GM18867 (cell line): ENCODE measurements at regions not wholly inside any gene's neighbourhood (a gene's known extent, or its start where the extent isn't known, plus 50 kb on each side); places are given as distances from the start of the nearest gene placed in this dataset.

ENCODE experiments used
- ATAC-seq: cut with Tn5 transposase; IDR thresholded peaks from one replicate; pipeline ENCODE4 v1.9.1; 2021; ENCODE audit warnings: mild to moderate bottlenecking, moderate library complexity; ENCODE audit not compliant: unreplicated experiment

GRCh38 chr12:107490010-107490409 lies 195.6 kb upstream of the PWP1 start:
- no peak for ATAC-seq

- ATAC-seq = no peak
Observed at GRCh38 chr12:107491856-107492255, 193.7 kb upstream of the PWP1 start.

- ATAC-seq = no peak
Observed at GRCh38 chr12:107492393-107493134, 193.0 kb upstream of the PWP1 start.

GRCh38 chr12:107493135-107493494 lies 192.5 kb upstream of the PWP1 start:
- ATAC-seq = no peak

- no peak for ATAC-seq
Observed at GRCh38 chr12:107493666-107494065, 191.9 kb upstream of the PWP1 start.

- ATAC-seq = no peak
Observed at GRCh38 chr12:107494331-107494730, 191.3 kb upstream of the PWP1 start.

- no peak for ATAC-seq
Observed at GRCh38 chr12:107495604-107496003, 190.0 kb upstream of the PWP1 start.

- ATAC-seq = no peak
Observed at GRCh38 chr12:107497231-107497630, 188.4 kb upstream of the PWP1 start.

- ATAC-seq = no peak
Observed at GRCh38 chr12:107500307-107500706, 185.3 kb upstream of the PWP1 start.

GRCh38 chr12:107501681-107502080 lies 183.9 kb upstream of the PWP1 start:
- ATAC-seq = no peak

- ATAC-seq = no peak
Observed at GRCh38 chr12:107503129-107503855, 182.3 kb upstream of the PWP1 start.

- ATAC-seq = no peak
Observed at GRCh38 chr12:107503887-107504885, 181.4 kb upstream of the PWP1 start.

- no peak for ATAC-seq
Observed at GRCh38 chr12:107509421-107509820, 176.2 kb upstream of the PWP1 start.

- ATAC-seq = no peak
Observed at GRCh38 chr12:107510211-107510610, 175.4 kb upstream of the PWP1 start.

- ATAC-seq = no peak
Observed at GRCh38 chr12:107511292-107511691, 174.3 kb upstream of the PWP1 start.

- ATAC-seq = no peak
Observed at GRCh38 chr12:107512391-107512790, 173.2 kb upstream of the PWP1 start.

- ATAC-seq = no peak
Observed at GRCh38 chr12:107513184-107513583, 172.4 kb upstream of the PWP1 start.

- no peak for ATAC-seq
Observed at GRCh38 chr12:107513636-107514400, 171.8 kb upstream of the PWP1 start.

- ATAC-seq = no peak
Observed at GRCh38 chr12:107514887-107515445, 170.6 kb upstream of the PWP1 start.

- ATAC-seq = peak; percentile 58
Observed at GRCh38 chr12:107515446-107515958, 170.1 kb upstream of the PWP1 start.
